ENCODE measurements at regions not wholly inside any gene's neighbourhood (a gene's known extent, or its start where the extent isn't known, plus 50 kb on each side); places are given as distances from the start of the nearest gene placed in this dataset.

GRCh38 chr10:2953495-2953894 lies 113.9 kb upstream of the PFKP start:
- Histone ChIP-seq H3K36me3 (ENCODE audit: insufficient read depth, low read length) (no peaks in the 10 kb centered on the region), H3K4me2 (ENCODE audit: insufficient read depth, low read length) (no peak overlapping the region), H3K4me1 (ENCODE audit: insufficient read depth, low read length) (no peaks in the 10 kb centered on the region), H3K4me3 (ENCODE audit: insufficient read depth, low read length) (no peak overlapping the region), H2AFZ (ENCODE audit: low read length) (no peak overlapping the region), H3K27me3 (ENCODE audit: insufficient read depth, low read length) (peaks cover 12% of the 10 kb centered on the region), H4K20me1 (ENCODE audit: insufficient read depth, low read length) (no peaks in the 10 kb centered on the region), H3K9me3 (ENCODE audit: low read depth, low read length) (no peaks in the 10 kb centered on the region), H3K79me2 (ENCODE audit: insufficient read depth, low read length) (no peaks in the 10 kb centered on the region), H3K27ac (ENCODE audit: low read depth, low read length) (no peak overlapping the region)
- DNase-seq (ENCODE audit: insufficient read length, low spot score, missing footprints), result no peak
- no peak for TF ChIP-seq CTCF (IDR thresholded peaks at IDR 0.05; ENCODE audit: extremely low read depth, low read depth, low read length)

DNA sequence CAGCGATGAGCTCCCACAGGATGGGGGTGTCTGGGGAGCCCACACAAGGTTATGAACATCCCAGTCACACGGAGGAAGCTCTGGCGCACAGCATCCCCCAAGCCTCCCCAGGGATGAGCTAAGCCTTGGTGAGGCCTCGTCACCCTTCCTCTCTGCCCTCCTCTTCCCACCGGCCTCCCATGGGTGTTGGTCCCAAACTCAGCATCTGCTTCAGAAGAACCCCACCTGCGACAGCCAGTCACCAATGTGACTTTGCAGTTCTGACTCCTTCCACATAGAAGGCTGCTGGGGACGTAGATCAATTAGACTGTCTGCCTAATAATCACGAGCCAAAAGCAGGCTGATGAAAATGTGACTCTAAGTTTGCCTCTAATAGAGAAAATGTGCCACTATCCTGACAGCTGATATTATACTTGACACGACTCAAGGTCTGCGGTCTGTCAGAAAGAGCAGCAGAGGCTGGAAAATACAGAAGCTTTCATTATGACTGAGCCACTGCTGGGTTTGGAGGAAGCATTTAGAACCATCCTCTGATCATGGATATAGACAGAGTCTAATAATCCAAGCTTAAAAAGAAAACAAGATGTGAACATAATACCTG lies 116.0 kb upstream of the PFKP start:
- Histone ChIP-seq H3K27me3 (ENCODE audit: insufficient read depth, low read length) (peaks cover 12% of the 10 kb centered on the region), H3K27ac (ENCODE audit: low read depth, low read length) (no peak overlapping the region), H3K4me1 (ENCODE audit: insufficient read depth, low read length) (no peaks in the 10 kb centered on the region), H3K4me3 (ENCODE audit: insufficient read depth, low read length) (no peak overlapping the region), H4K20me1 (ENCODE audit: insufficient read depth, low read length) (no peaks in the 10 kb centered on the region), H3K79me2 (ENCODE audit: insufficient read depth, low read length) (no peaks in the 10 kb centered on the region), H3K4me2 (ENCODE audit: insufficient read depth, low read length) (no peak overlapping the region), H2AFZ (ENCODE audit: low read length) (no peak overlapping the region), H3K36me3 (ENCODE audit: insufficient read depth, low read length) (no peaks in the 10 kb centered on the region), H3K9me3 (ENCODE audit: low read depth, low read length) (no peaks in the 10 kb centered on the region)
- no peak for DNase-seq (ENCODE audit: insufficient read length, low spot score, missing footprints)
- no peak for TF ChIP-seq CTCF (IDR thresholded peaks at IDR 0.05; ENCODE audit: extremely low read depth, low read depth, low read length)

- DNase-seq (ENCODE audit: insufficient read length, low spot score, missing footprints), result no peak
- no peaks in the 10 kb centered on the region for H3K9me3 ChIP-seq (ENCODE audit: low read depth, low read length)
- H3K27ac ChIP-seq (ENCODE audit: low read depth, low read length), result no peak overlapping the region
- no peaks in the 10 kb centered on the region for H4K20me1 ChIP-seq (ENCODE audit: insufficient read depth, low read length)
- H3K79me2 ChIP-seq (ENCODE audit: insufficient read depth, low read length), result no peaks in the 10 kb centered on the region
- no peaks in the 10 kb centered on the region for H3K4me1 ChIP-seq (ENCODE audit: insufficient read depth, low read length)
- no peak overlapping the region for H3K4me3 ChIP-seq (ENCODE audit: insufficient read depth, low read length)
- no peak for TF ChIP-seq CTCF (IDR thresholded peaks at IDR 0.05; ENCODE audit: extremely low read depth, low read depth, low read length)
- no peak overlapping the region for H2AFZ ChIP-seq (ENCODE audit: low read length)
- no peaks in the 10 kb centered on the region for H3K36me3 ChIP-seq (ENCODE audit: insufficient read depth, low read length)
- peaks cover 14% of the 10 kb centered on the region for H3K27me3 ChIP-seq (ENCODE audit: insufficient read depth, low read length)
- H3K4me2 ChIP-seq (ENCODE audit: insufficient read depth, low read length), result no peak overlapping the region
Observed at GRCh38 chr10:2950546-2950945, 116.8 kb upstream of the PFKP start.

- no peak overlapping the region for H3K4me3 ChIP-seq (ENCODE audit: insufficient read depth, low read length)
- H3K79me2 ChIP-seq (ENCODE audit: insufficient read depth, low read length), result no peaks in the 10 kb centered on the region
- H3K4me2 ChIP-seq (ENCODE audit: insufficient read depth, low read length), result peak overlapping the region; percentile 49
- H3K27ac ChIP-seq (ENCODE audit: low read depth, low read length), result no peak overlapping the region
- no peak for TF ChIP-seq CTCF (IDR thresholded peaks at IDR 0.05; ENCODE audit: extremely low read depth, low read depth, low read length)
- no peaks in the 10 kb centered on the region for H3K36me3 ChIP-seq (ENCODE audit: insufficient read depth, low read length)
- H3K27me3 ChIP-seq (ENCODE audit: insufficient read depth, low read length), result peaks cover 14% of the 10 kb centered on the region
- no peaks in the 10 kb centered on the region for H3K9me3 ChIP-seq (ENCODE audit: low read depth, low read length)
- H2AFZ ChIP-seq (ENCODE audit: low read length), result no peak overlapping the region
- no peak for DNase-seq (ENCODE audit: insufficient read length, low spot score, missing footprints)
- H3K4me1 ChIP-seq (ENCODE audit: insufficient read depth, low read length), result no peaks in the 10 kb centered on the region
- H4K20me1 ChIP-seq (ENCODE audit: insufficient read depth, low read length), result no peaks in the 10 kb centered on the region
Observed at GRCh38 chr10:2949948-2950354, 117.4 kb upstream of the PFKP start.

All from osteoblast (primary cell).